Neural cell (in vitro differentiated cells): ENCODE measurements at regions not wholly inside any gene's neighbourhood (a gene's known extent, or its start where the extent isn't known, plus 50 kb on each side); places are given as distances from the start of the nearest gene placed in this dataset.

Experiments
- H2AFZ ChIP-seq: fragments of 200-600, 300-800 bp; sonication (generic), shearing (Covaris generic); 2 replicates; pipeline ENCODE4 v1.6.0; 2014; ENCODE audit warnings: low read depth, mild to moderate bottlenecking, antibody characterized with exemption, low read length, moderate library complexity
- H3F3A ChIP-seq: fragments of 200-600 bp; shearing (Covaris generic); 2 replicates; pipeline ENCODE4 v1.6.1; 2016; ENCODE audit warnings: mild to moderate bottlenecking, moderate library complexity, mixed read lengths, antibody characterized with exemption, low read length; ENCODE audit not compliant: insufficient read depth, poor library complexity, severe bottlenecking
- H3K27ac ChIP-seq: fragments of 200-600, 300-800 bp; sonication (generic), shearing (Covaris generic); 2 replicates; pipeline ENCODE4 v1.5.1; 2014; ENCODE audit warnings: mild to moderate bottlenecking, low read length, moderate library complexity
- H3K27me3 ChIP-seq: fragments of 300-800, 200-600 bp; sonication (generic), shearing (Covaris generic); 2 replicates; pipeline ENCODE4 v1.6.0; 2014; ENCODE audit warnings: mild to moderate bottlenecking, low read depth, low read length, moderate library complexity; ENCODE audit not compliant: insufficient read depth
- H3K36me3 ChIP-seq: fragments of 300-800, 200-600 bp; sonication (generic), shearing (Covaris generic); 2 replicates; pipeline ENCODE4 v1.5.1; 2014; ENCODE audit warnings: mild to moderate bottlenecking, antibody characterized with exemption, low read length, moderate library complexity; ENCODE audit not compliant: insufficient read depth
- H3K4me2 ChIP-seq: fragments of 300-800, 200-600 bp; sonication (generic), shearing (Covaris generic); 2 replicates; pipeline ENCODE4 v1.6.0; 2014; ENCODE audit warnings: mild to moderate bottlenecking, low read length
- H3K4me3 ChIP-seq: fragments of 300-800, 200-600 bp; sonication (generic), shearing (Covaris generic); 2 replicates; pipeline ENCODE4 v1.5.1; 2014; ENCODE audit warnings: mild to moderate bottlenecking, low read length, moderate library complexity
- H3K79me2 ChIP-seq: fragments of 200-600 bp; shearing (Covaris generic); replicated peaks from 2 replicates; pipeline ENCODE4 v1.6.0; 2014; ENCODE audit warnings: mild to moderate bottlenecking, low read length, moderate library complexity; ENCODE audit not compliant: insufficient read depth
- H3K9ac ChIP-seq: fragments of 300-800, 200-600 bp; sonication (generic), shearing (Covaris generic); 2 replicates; pipeline ENCODE4 v1.6.1; 2016; ENCODE audit warnings: mild to moderate bottlenecking, low read length, mixed read lengths
- H3K9me2 ChIP-seq: fragments of 200-600 bp; shearing (Covaris generic); 2 replicates; pipeline ENCODE4 v1.6.1; 2016; ENCODE audit warnings: mild to moderate bottlenecking, low read length, mixed read lengths; ENCODE audit not compliant: insufficient read depth
- H3K9me3 ChIP-seq: fragments of 200-600, 300-800 bp; sonication (generic), shearing (Covaris generic); 2 replicates; pipeline ENCODE4 v1.6.1; 2016; ENCODE audit warnings: mild to moderate bottlenecking, mixed run types, low read length, moderate library complexity, mixed read lengths
- H4K20me1 ChIP-seq: fragments of 200-600 bp; shearing (Covaris generic); 2 replicates; pipeline ENCODE4 v1.6.1; 2016; ENCODE audit warnings: mild to moderate bottlenecking, mixed run types; ENCODE audit not compliant: insufficient read depth
- EP300 ChIP-seq: fragments of 450-650 bp; conservative IDR thresholded peaks from 2 replicates; pipeline ENCODE4 v1.6.1; 2014; ENCODE audit warnings: antibody characterized with exemption, mild to moderate bottlenecking, moderate library complexity; ENCODE audit not compliant: poor library complexity, severe bottlenecking
- EZH2 ChIP-seq: fragments of 200-600, 300-800 bp; shearing (Covaris generic), sonication (generic); IDR thresholded peaks from 2 replicates; pipeline ENCODE4 v1.6.1; 2014; ENCODE audit warnings: antibody characterized with exemption, low read length, borderline replicate concordance, mild to moderate bottlenecking; ENCODE audit not compliant: insufficient read depth, poor library complexity, severe bottlenecking
- MXI1 ChIP-seq: fragments of 450-650 bp; conservative IDR thresholded peaks from 2 replicates; pipeline ENCODE4 v1.6.1; 2014; ENCODE audit warnings: antibody characterized with exemption, mild to moderate bottlenecking; ENCODE audit not compliant: poor library complexity, severe bottlenecking
- POLR2AphosphoS5 ChIP-seq: IDR thresholded peaks from 2 replicates; pipeline ENCODE4 v1.6.1; 2012
- RAD21 ChIP-seq: fragments of 450-650 bp; conservative IDR thresholded peaks from 2 replicates; pipeline ENCODE4 v1.6.1; 2014; ENCODE audit warnings: antibody characterized with exemption, mild to moderate bottlenecking, moderate library complexity
- SMC3 ChIP-seq: fragments of 450-650 bp; conservative IDR thresholded peaks from 2 replicates; pipeline ENCODE4 v1.6.1; 2014; ENCODE audit warnings: antibody characterized with exemption, mild to moderate bottlenecking, moderate library complexity; ENCODE audit not compliant: poor library complexity
- TAF1 ChIP-seq: IDR thresholded peaks from 2 replicates; pipeline ENCODE4 v1.6.1; 2012; ENCODE audit warnings: low read depth
- TF ChIP-seq, protein P1 (sequence below): fragments of 450-650 bp; IDR thresholded peaks from 2 replicates; pipeline ENCODE4 v1.5.1; 2014; ENCODE audit warnings: antibody characterized with exemption, mild to moderate bottlenecking, moderate library complexity; ENCODE audit not compliant: poor library complexity, severe bottlenecking
- TF ChIP-seq, protein P2 (sequence below): IDR thresholded peaks from 2 replicates; pipeline ENCODE4 v1.6.1; 2012; ENCODE audit warnings: borderline replicate concordance

DNA sequence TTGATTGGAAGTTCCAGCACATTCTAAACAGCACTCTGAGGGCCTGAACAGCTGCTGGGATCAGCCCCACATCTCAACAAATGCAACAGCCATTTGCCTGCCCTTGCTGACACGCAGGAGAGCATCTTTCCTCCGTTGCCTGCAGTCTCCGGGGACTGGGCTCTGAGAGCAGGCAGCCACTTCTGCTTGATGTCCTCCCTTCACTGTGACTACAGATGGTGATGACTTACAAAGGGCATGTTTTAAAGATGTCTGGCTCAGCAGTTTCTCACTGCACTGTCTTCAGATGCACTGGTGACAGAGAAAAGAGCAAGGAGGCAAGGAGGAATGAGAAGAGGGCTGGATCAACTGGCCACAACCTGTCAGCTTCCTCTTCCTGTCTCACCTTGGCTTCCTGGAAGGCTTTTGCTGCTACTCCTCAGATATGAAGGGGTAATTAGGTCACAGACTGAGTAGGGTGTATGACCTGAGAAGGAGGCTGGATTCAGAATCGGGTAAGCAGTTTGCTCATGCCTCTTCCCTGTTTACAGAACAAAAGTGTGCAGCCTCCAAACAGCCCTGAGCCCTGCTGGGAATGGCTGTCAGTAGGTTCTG is 143.5 kb upstream of the GHITM start:
- H3K9ac ChIP-seq: no peak overlapping the region
- no peaks in the 10 kb centered on the region for H3K9me3 ChIP-seq
- no peak overlapping the region for H3K4me2 ChIP-seq
- no peak overlapping the region for H3K4me3 ChIP-seq
- H3K9me2 ChIP-seq: no peaks in the 10 kb centered on the region
- no peaks in the 10 kb centered on the region for H3K27me3 ChIP-seq
- H3K79me2 ChIP-seq: no peaks in the 10 kb centered on the region
- no peaks in the 10 kb centered on the region for H3K36me3 ChIP-seq
- TF ChIP-seq RAD21 (no peak), TAF1 (no peak), MXI1 (no peak), EP300 (no peak)
- TF ChIP-seq, protein P1, sequence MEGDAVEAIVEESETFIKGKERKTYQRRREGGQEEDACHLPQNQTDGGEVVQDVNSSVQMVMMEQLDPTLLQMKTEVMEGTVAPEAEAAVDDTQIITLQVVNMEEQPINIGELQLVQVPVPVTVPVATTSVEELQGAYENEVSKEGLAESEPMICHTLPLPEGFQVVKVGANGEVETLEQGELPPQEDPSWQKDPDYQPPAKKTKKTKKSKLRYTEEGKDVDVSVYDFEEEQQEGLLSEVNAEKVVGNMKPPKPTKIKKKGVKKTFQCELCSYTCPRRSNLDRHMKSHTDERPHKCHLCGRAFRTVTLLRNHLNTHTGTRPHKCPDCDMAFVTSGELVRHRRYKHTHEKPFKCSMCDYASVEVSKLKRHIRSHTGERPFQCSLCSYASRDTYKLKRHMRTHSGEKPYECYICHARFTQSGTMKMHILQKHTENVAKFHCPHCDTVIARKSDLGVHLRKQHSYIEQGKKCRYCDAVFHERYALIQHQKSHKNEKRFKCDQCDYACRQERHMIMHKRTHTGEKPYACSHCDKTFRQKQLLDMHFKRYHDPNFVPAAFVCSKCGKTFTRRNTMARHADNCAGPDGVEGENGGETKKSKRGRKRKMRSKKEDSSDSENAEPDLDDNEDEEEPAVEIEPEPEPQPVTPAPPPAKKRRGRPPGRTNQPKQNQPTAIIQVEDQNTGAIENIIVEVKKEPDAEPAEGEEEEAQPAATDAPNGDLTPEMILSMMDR: no peak
- peak overlapping the region; percentile 50 for H3K27ac ChIP-seq
- H3F3A ChIP-seq: no peaks in the 10 kb centered on the region
- H4K20me1 ChIP-seq: no peaks in the 10 kb centered on the region
- no peak overlapping the region for H2AFZ ChIP-seq

DNA sequence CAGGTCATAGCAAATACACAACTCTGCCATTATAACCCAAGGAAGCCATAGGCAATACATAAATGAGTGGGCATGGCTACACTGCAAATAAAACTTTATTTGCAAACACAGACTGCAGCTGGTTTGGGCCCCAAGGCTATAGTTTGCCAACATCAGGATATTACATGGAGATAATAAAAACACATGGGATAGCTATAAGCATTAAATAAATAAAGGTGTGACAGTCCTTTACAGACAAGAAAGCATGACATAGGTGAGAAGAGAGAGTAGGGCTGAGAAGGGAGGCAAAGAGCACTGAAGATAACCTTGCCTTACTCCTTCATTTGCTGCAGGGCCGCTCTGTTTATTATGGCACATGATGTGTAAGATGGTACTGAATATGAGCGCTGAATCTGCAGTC is 135.1 kb upstream of the GHITM start:
- no peak overlapping the region for H3K27ac ChIP-seq
- H3K36me3 ChIP-seq: no peaks in the 10 kb centered on the region
- H2AFZ ChIP-seq: no peak overlapping the region
- H3F3A ChIP-seq: no peaks in the 10 kb centered on the region
- no peak overlapping the region for H3K9ac ChIP-seq
- H4K20me1 ChIP-seq: no peaks in the 10 kb centered on the region
- H3K9me2 ChIP-seq: no peaks in the 10 kb centered on the region
- H3K4me3 ChIP-seq: no peak overlapping the region
- no peak overlapping the region for H3K4me2 ChIP-seq
- no peaks in the 10 kb centered on the region for H3K9me3 ChIP-seq
- TF ChIP-seq SMC3 (no peak), TAF1 (no peak), POLR2AphosphoS5 (no peak), EZH2 (no peak), MXI1 (no peak), EP300 (no peak), RAD21 (no peak)
- TF ChIP-seq, protein P1: no peak
- TF ChIP-seq, protein P2, sequence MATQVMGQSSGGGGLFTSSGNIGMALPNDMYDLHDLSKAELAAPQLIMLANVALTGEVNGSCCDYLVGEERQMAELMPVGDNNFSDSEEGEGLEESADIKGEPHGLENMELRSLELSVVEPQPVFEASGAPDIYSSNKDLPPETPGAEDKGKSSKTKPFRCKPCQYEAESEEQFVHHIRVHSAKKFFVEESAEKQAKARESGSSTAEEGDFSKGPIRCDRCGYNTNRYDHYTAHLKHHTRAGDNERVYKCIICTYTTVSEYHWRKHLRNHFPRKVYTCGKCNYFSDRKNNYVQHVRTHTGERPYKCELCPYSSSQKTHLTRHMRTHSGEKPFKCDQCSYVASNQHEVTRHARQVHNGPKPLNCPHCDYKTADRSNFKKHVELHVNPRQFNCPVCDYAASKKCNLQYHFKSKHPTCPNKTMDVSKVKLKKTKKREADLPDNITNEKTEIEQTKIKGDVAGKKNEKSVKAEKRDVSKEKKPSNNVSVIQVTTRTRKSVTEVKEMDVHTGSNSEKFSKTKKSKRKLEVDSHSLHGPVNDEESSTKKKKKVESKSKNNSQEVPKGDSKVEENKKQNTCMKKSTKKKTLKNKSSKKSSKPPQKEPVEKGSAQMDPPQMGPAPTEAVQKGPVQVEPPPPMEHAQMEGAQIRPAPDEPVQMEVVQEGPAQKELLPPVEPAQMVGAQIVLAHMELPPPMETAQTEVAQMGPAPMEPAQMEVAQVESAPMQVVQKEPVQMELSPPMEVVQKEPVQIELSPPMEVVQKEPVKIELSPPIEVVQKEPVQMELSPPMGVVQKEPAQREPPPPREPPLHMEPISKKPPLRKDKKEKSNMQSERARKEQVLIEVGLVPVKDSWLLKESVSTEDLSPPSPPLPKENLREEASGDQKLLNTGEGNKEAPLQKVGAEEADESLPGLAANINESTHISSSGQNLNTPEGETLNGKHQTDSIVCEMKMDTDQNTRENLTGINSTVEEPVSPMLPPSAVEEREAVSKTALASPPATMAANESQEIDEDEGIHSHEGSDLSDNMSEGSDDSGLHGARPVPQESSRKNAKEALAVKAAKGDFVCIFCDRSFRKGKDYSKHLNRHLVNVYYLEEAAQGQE: no peak
- no peaks in the 10 kb centered on the region for H3K27me3 ChIP-seq
- H3K79me2 ChIP-seq: no peaks in the 10 kb centered on the region
